Naive thymus-derived CD4-positive, alpha-beta T cell (primary cell): ENCODE measurements at regions not wholly inside any gene's neighbourhood (a gene's known extent, or its start where the extent isn't known, plus 50 kb on each side); places are given as distances from the start of the nearest gene placed in this dataset.

ENCODE experiments used
- ATAC-seq: fragments of 150-1000 bp; cut with Tn5 transposase; 2 replicates; pipeline ENCODE4 v1.10.0; 2021; ENCODE audit warnings: mild to moderate bottlenecking, moderate library complexity
- CTCF ChIA-PET: fragments of 350-600 bp; sonication (Branson Sonifier 250); formaldehyde crosslinking; loops from one replicate; lab custom pipeline; 2021; ENCODE audit warnings: antibody characterized with exemption; lab: Charles Lee
- POLR2A ChIA-PET: fragments of 350-600 bp; sonication (Branson Sonifier 250); formaldehyde crosslinking; loops from one replicate; lab custom pipeline; 2021; ENCODE audit warnings: antibody characterized with exemption, inconsistent platforms; lab: Charles Lee
- DNase-seq, 9 donors: peaks; one replicate each; pipeline versions ENCODE4 v3.0.0 to v3.0.0-alpha.2; 2020 to 2022; ENCODE audit warnings: mixed read lengths in 1 of 9
- H3K27ac ChIP-seq: one replicate; pipeline ENCODE4 v1.7.0; 2013; ENCODE audit warnings: mild to moderate bottlenecking, low read depth, low read length, moderate library complexity
- H3K27me3 ChIP-seq, 2 donors: one replicate each; pipeline ENCODE4 v1.7.0; 2013; ENCODE audit warnings: low read length in 2 of 2, mild to moderate bottlenecking in 2 of 2, moderate library complexity in 2 of 2; ENCODE audit not compliant: control insufficient read depth in 2 of 2, insufficient read depth in 2 of 2
- H3K36me3 ChIP-seq, 3 experiments: 1 replicate in 2 of 3; 2 replicates in 1 of 3; pipeline ENCODE4 v1.7.0; 2013; ENCODE audit warnings: low read length in 3 of 3, mild to moderate bottlenecking in 3 of 3, moderate library complexity in 1 of 3; ENCODE audit not compliant: insufficient read depth in 3 of 3, control insufficient read depth in 2 of 3
- H3K4me1 ChIP-seq, 2 donors: one replicate each; pipeline ENCODE4 v1.7.0; 2013; ENCODE audit warnings: low read length in 2 of 2, mild to moderate bottlenecking in 2 of 2, moderate library complexity in 1 of 2; ENCODE audit not compliant: control insufficient read depth in 2 of 2, insufficient read depth in 2 of 2
- H3K4me3 ChIP-seq: 2 replicates; pipeline ENCODE4 v1.7.0; 2013; ENCODE audit warnings: mild to moderate bottlenecking, low read length
- H3K9me3 ChIP-seq, 3 experiments: 1 replicate in 2 of 3; 2 replicates in 1 of 3; pipeline ENCODE4 v1.7.0; 2013; ENCODE audit warnings: low read length in 3 of 3; ENCODE audit not compliant: control insufficient read depth in 2 of 3
- H3K27ac Mint-ChIP-seq, 9 donors: one replicate each; pipeline ENCODE4 v1.8.0; 2020 to 2022; ENCODE audit warnings: mixed read lengths in 9 of 9, mild to moderate bottlenecking in 8 of 9, moderate library complexity in 5 of 9, inconsistent platforms in 2 of 9
- H3K27me3 Mint-ChIP-seq, 5 donors: one replicate each; pipeline ENCODE4 v1.8.0; 2021 to 2022; ENCODE audit warnings: mixed read lengths in 5 of 5, mild to moderate bottlenecking in 1 of 5
- H3K36me3 Mint-ChIP-seq, 5 donors: one replicate each; pipeline ENCODE4 v1.8.0; 2020 to 2022; ENCODE audit warnings: mixed read lengths in 5 of 5, mild to moderate bottlenecking in 3 of 5, inconsistent platforms in 1 of 5
- H3K4me1 Mint-ChIP-seq, 7 donors: one replicate each; pipeline ENCODE4 v1.8.0; 2020 to 2022; ENCODE audit warnings: mixed read lengths in 7 of 7, mild to moderate bottlenecking in 3 of 7, inconsistent platforms in 1 of 7
- H3K4me3 Mint-ChIP-seq, 10 donors: one replicate each; pipeline ENCODE4 v1.8.0; 2020 to 2022; ENCODE audit warnings: mild to moderate bottlenecking in 10 of 10, mixed read lengths in 10 of 10, moderate library complexity in 6 of 10, inconsistent platforms in 2 of 10
- H3K9me3 Mint-ChIP-seq, 11 donors: one replicate each; pipeline ENCODE4 v1.8.0; 2020 to 2022; ENCODE audit warnings: mixed read lengths in 11 of 11, mild to moderate bottlenecking in 4 of 11, inconsistent platforms in 1 of 11, moderate library complexity in 1 of 11
- intact Hi-C, 2 donors: fragments of 100-400 bp; cut with micrococcal nuclease; formaldehyde crosslinking; loops; one replicate each; pipeline ENCODE4 v1.15.1; 2023

GRCh38 chr6:82072751-82073150 is 174.8 kb downstream of the IBTK start:
- POLR2A ChIA-PET, result no interaction called here
- H3K4me3 Mint-ChIP-seq, result no peak overlapping the region

DNA sequence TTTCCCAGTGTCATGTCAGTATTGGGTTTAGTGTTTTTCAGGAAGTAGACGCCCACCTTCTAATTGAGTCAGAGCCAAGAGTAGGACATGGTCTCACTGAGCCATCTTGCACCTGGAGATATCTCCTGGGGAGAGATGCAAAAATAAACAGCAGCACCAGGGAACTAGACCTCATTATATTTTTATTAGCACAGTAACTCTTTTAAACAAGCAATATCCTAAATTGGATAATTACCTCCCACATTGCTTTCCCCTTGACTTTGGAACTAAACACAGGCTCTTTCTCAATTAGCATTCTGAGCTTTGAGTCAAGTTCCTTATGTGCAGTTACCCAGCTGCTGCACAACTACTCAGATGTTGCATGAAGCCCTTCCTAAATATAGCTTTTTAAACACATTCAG is 175.4 kb downstream of the IBTK start:
- no peak for ATAC-seq
- H3K27me3 ChIP-seq, result no peaks in the 10 kb centered on the region
- intact Hi-C loops, result no loop called here

More at GRCh38 chr6:82072751-82073150, 174.8 kb downstream of the IBTK start:
- intact Hi-C loops, result no loop called here
- Histone ChIP-seq H3K4me3 (no peak overlapping the region), H3K9me3 (no peaks in the 10 kb centered on the region), H3K27me3 (no peaks in the 10 kb centered on the region), H3K4me1 (no peaks in the 10 kb centered on the region), H3K27ac (no peak overlapping the region), H3K36me3 (no peaks in the 10 kb centered on the region)
- CTCF ChIA-PET, result no interaction called here
- no peak for ATAC-seq
- Mint-ChIP-seq H3K27ac (no peak overlapping the region), H3K9me3 (no peaks in the 10 kb centered on the region), H3K4me1 (no peaks in the 10 kb centered on the region), H3K27me3 (peaks cover 0 to 5% (median 0%) of the 10 kb centered on the region in 5 donors), H3K36me3 (no peaks in the 10 kb centered on the region)
- DNase-seq, result no peak

GRCh38 chr6:82068721-82069120 is 178.8 kb downstream of the IBTK start:
- Mint-ChIP-seq H3K36me3 (no peaks in the 10 kb centered on the region), H3K27me3 (no peaks in the 10 kb centered on the region), H3K27ac (no peak overlapping the region), H3K4me3 (no peak overlapping the region), H3K9me3 (peaks cover 0 to 2% (median 0%) of the 10 kb centered on the region in 11 donors), H3K4me1 (no peaks in the 10 kb centered on the region)
- intact Hi-C loops, result no loop called here
- no peak overlapping the region for H3K4me3 ChIP-seq
- DNase-seq (no peak), ATAC-seq (no peak)
- POLR2A ChIA-PET, result no interaction called here
- H3K9me3 ChIP-seq, result no peaks in the 10 kb centered on the region
- CTCF ChIA-PET, result no interaction called here
- no peak overlapping the region for H3K27ac ChIP-seq
- H3K36me3 ChIP-seq, result no peaks in the 10 kb centered on the region
- no peaks in the 10 kb centered on the region for H3K4me1 ChIP-seq
- H3K27me3 ChIP-seq, result no peaks in the 10 kb centered on the region

More for the DNA sequence above, 175.4 kb downstream of the IBTK start:
- no peaks in the 10 kb centered on the region for H3K9me3 ChIP-seq
- CTCF ChIA-PET, result no interaction called here
- DNase-seq, result no peak
- POLR2A ChIA-PET, result no interaction called here
- no peaks in the 10 kb centered on the region for H3K4me1 ChIP-seq
- H3K4me3 ChIP-seq, result no peak overlapping the region
- H3K36me3 ChIP-seq, result no peaks in the 10 kb centered on the region
- H3K27ac ChIP-seq, result no peak overlapping the region
- Mint-ChIP-seq H3K4me1 (no peaks in the 10 kb centered on the region), H3K4me3 (no peak overlapping the region), H3K27me3 (peaks cover 0 to 5% (median 0%) of the 10 kb centered on the region in 5 donors), H3K9me3 (no peaks in the 10 kb centered on the region), H3K27ac (no peak overlapping the region), H3K36me3 (no peaks in the 10 kb centered on the region)

GRCh38 chr6:82066991-82067411 is 180.5 kb downstream of the IBTK start:
- H3K36me3 Mint-ChIP-seq, result no peaks in the 10 kb centered on the region
- H3K27me3 ChIP-seq, result no peaks in the 10 kb centered on the region
- no peaks in the 10 kb centered on the region for H3K4me1 ChIP-seq
- CTCF ChIA-PET, result no interaction called here
- POLR2A ChIA-PET, result no interaction called here
- no peaks in the 10 kb centered on the region for H3K4me1 Mint-ChIP-seq
- H3K4me3 ChIP-seq, result no peak overlapping the region
- no peak overlapping the region for H3K27ac ChIP-seq
- intact Hi-C loops, result no loop called here
- DNase-seq (no peak), ATAC-seq (no peak)
- no peaks in the 10 kb centered on the region for H3K27me3 Mint-ChIP-seq
- no peak overlapping the region for H3K4me3 Mint-ChIP-seq
- H3K9me3 ChIP-seq, result no peaks in the 10 kb centered on the region
- H3K9me3 Mint-ChIP-seq, result peaks cover 0 to 2% (median 0%) of the 10 kb centered on the region in 11 donors
- no peak overlapping the region for H3K27ac Mint-ChIP-seq
- no peaks in the 10 kb centered on the region for H3K36me3 ChIP-seq

GRCh38 chr6:82066196-82066595 is 181.3 kb downstream of the IBTK start:
- no peak overlapping the region for H3K4me3 ChIP-seq
- no peaks in the 10 kb centered on the region for H3K27me3 ChIP-seq
- POLR2A ChIA-PET, result no interaction called here
- DNase-seq (no peak), ATAC-seq (no peak)
- Mint-ChIP-seq H3K27me3 (no peaks in the 10 kb centered on the region), H3K36me3 (no peaks in the 10 kb centered on the region), H3K4me1 (no peaks in the 10 kb centered on the region), H3K9me3 (peaks cover 0 to 2% (median 0%) of the 10 kb centered on the region in 11 donors), H3K4me3 (no peak overlapping the region), H3K27ac (no peak overlapping the region)
- H3K36me3 ChIP-seq, result no peaks in the 10 kb centered on the region
- H3K9me3 ChIP-seq, result no peaks in the 10 kb centered on the region
- no peaks in the 10 kb centered on the region for H3K4me1 ChIP-seq
- H3K27ac ChIP-seq, result no peak overlapping the region
- intact Hi-C loops, result no loop called here
- CTCF ChIA-PET, result no interaction called here

DNA sequence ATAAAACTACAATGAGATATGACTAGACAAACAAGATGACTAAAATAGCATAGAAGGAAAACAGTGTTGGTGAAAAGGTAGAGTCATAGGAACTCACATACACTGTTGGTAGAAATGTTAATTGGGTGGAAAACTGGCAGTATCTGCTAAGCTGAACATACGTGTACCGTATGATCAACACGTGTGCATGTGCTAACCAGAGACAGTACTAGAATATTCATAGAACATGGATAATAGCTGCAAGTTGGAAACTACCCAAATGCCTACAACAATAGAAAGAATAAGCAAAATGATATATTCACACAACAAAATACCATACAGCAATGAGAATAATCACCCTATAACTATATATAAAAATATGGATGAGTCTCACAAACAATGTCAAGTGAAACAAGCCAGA is 184.0 kb downstream of the IBTK start:
- ChIA-PET POLR2A (no interaction called here), CTCF (no interaction called here)
- Mint-ChIP-seq H3K36me3 (no peaks in the 10 kb centered on the region), H3K4me1 (no peaks in the 10 kb centered on the region), H3K9me3 (peaks cover 0 to 2% (median 0%) of the 10 kb centered on the region in 11 donors), H3K27me3 (no peaks in the 10 kb centered on the region), H3K4me3 (no peak overlapping the region), H3K27ac (no peak overlapping the region)
- H3K9me3 ChIP-seq, result no peaks in the 10 kb centered on the region
- H3K36me3 ChIP-seq, result no peaks in the 10 kb centered on the region
- intact Hi-C loops, result no loop called here
- ATAC-seq, result no peak
- H3K27me3 ChIP-seq, result no peaks in the 10 kb centered on the region
- H3K27ac ChIP-seq, result no peak overlapping the region
- no peaks in the 10 kb centered on the region for H3K4me1 ChIP-seq
- no peak for DNase-seq
- H3K4me3 ChIP-seq, result no peak overlapping the region

GRCh38 chr6:82062219-82062618 is 185.3 kb downstream of the IBTK start:
- no peaks in the 10 kb centered on the region for H3K36me3 Mint-ChIP-seq
- H3K27ac ChIP-seq, result no peak overlapping the region
- no peaks in the 10 kb centered on the region for H3K9me3 ChIP-seq
- POLR2A ChIA-PET, result no interaction called here
- no peaks in the 10 kb centered on the region for H3K36me3 ChIP-seq
- peaks cover 0 to 4% (median 0%) of the 10 kb centered on the region in 11 donors for H3K9me3 Mint-ChIP-seq
- no peaks in the 10 kb centered on the region for H3K4me1 Mint-ChIP-seq
- H3K4me1 ChIP-seq, result no peaks in the 10 kb centered on the region
- CTCF ChIA-PET, result no interaction called here
- no peak overlapping the region for H3K4me3 ChIP-seq
- no peaks in the 10 kb centered on the region for H3K27me3 ChIP-seq
- H3K27ac Mint-ChIP-seq, result no peak overlapping the region
- ATAC-seq, result no peak
- DNase-seq, result no peak
- H3K27me3 Mint-ChIP-seq, result peaks cover 0 to 2% (median 0%) of the 10 kb centered on the region in 5 donors
- intact Hi-C loops, result no loop called here
- no peak overlapping the region for H3K4me3 Mint-ChIP-seq
